HFFc6 (cell line): ENCODE measurements at regions not wholly inside any gene's neighbourhood (a gene's known extent, or its start where the extent isn't known, plus 50 kb on each side); places are given as distances from the start of the nearest gene placed in this dataset.
A peak's percentile ranks its signal among the peaks of the same experiment; 100 is the strongest.

Experiments
- DNase-seq: peaks from one replicate; pipeline ENCODE4 v3.0.0-alpha.2; 2018
- H3K27ac Mint-ChIP-seq: 2 replicates; pipeline ENCODE4 v1.8.0; 2020; ENCODE audit warnings: mild to moderate bottlenecking, mixed read lengths
- H3K27me3 Mint-ChIP-seq: 2 replicates; pipeline ENCODE4 v1.8.0; 2021; ENCODE audit warnings: mild to moderate bottlenecking, moderate library complexity, mixed read lengths; ENCODE audit not compliant: insufficient read depth
- H3K36me3 Mint-ChIP-seq: 2 replicates; pipeline ENCODE4 v1.8.0; 2021; ENCODE audit warnings: low read depth, mixed read lengths
- H3K4me1 Mint-ChIP-seq: 2 replicates; pipeline ENCODE4 v1.8.0; 2020; ENCODE audit warnings: low read depth, mixed read lengths
- H3K4me3 Mint-ChIP-seq: 2 replicates; pipeline ENCODE4 v1.8.0; 2020; ENCODE audit warnings: mild to moderate bottlenecking, moderate library complexity, mixed read lengths
- H3K9me3 Mint-ChIP-seq: 2 replicates; pipeline ENCODE4 v1.8.0; 2020; ENCODE audit warnings: mild to moderate bottlenecking, mixed read lengths
- CTCF ChIP-seq: fragments of 200-600 bp; sonication (generic); IDR thresholded peaks from 2 replicates; pipeline ENCODE4 v1.5.0; 2021; ENCODE audit warnings: antibody characterized with exemption, mild to moderate bottlenecking

GRCh38 chr5:135183464-135183863, 149.4 kb upstream of the PITX1 start:
- DNase-seq = no peak
- Mint-ChIP-seq H3K27ac (no peak overlapping the region), H3K9me3 (no peaks in the 10 kb centered on the region), H3K4me1 (no peaks in the 10 kb centered on the region), H3K4me3 (no peak overlapping the region), H3K27me3 (peaks cover 4% of the 10 kb centered on the region), H3K36me3 (no peaks in the 10 kb centered on the region)
- TF ChIP-seq CTCF = no peak

GRCh38 chr5:135182675-135183074, 148.6 kb upstream of the PITX1 start:
- Mint-ChIP-seq H3K27ac (no peak overlapping the region), H3K4me3 (no peak overlapping the region), H3K36me3 (no peaks in the 10 kb centered on the region), H3K27me3 (peaks cover 4% of the 10 kb centered on the region), H3K9me3 (no peaks in the 10 kb centered on the region), H3K4me1 (no peaks in the 10 kb centered on the region)
- DNase-seq = no peak
- TF ChIP-seq CTCF = no peak

GRCh38 chr5:135181653-135182052, 147.6 kb upstream of the PITX1 start:
- TF ChIP-seq CTCF = peak; percentile 36; the same call in 1 of the 2 replicates
- DNase-seq = no peak
- H3K27ac Mint-ChIP-seq = no peak overlapping the region
- no peaks in the 10 kb centered on the region for H3K36me3 Mint-ChIP-seq
- H3K9me3 Mint-ChIP-seq = no peaks in the 10 kb centered on the region
- no peaks in the 10 kb centered on the region for H3K4me1 Mint-ChIP-seq
- peaks cover 7% of the 10 kb centered on the region for H3K27me3 Mint-ChIP-seq
- H3K4me3 Mint-ChIP-seq = no peak overlapping the region

- Mint-ChIP-seq H3K9me3 (no peaks in the 10 kb centered on the region), H3K27me3 (peaks cover 14% of the 10 kb centered on the region), H3K36me3 (no peaks in the 10 kb centered on the region), H3K4me3 (no peak overlapping the region), H3K4me1 (no peaks in the 10 kb centered on the region), H3K27ac (no peak overlapping the region)
- TF ChIP-seq CTCF = peak; percentile 25
- no peak for DNase-seq
Observed at GRCh38 chr5:135179308-135179980, 145.4 kb upstream of the PITX1 start.

GRCh38 chr5:135178476-135179155, 144.6 kb upstream of the PITX1 start:
- TF ChIP-seq CTCF = no peak
- H3K27me3 Mint-ChIP-seq = peaks cover 14% of the 10 kb centered on the region
- no peak for DNase-seq
- H3K9me3 Mint-ChIP-seq = no peaks in the 10 kb centered on the region
- H3K4me3 Mint-ChIP-seq = no peak overlapping the region
- no peak overlapping the region for H3K27ac Mint-ChIP-seq
- H3K36me3 Mint-ChIP-seq = no peaks in the 10 kb centered on the region
- no peaks in the 10 kb centered on the region for H3K4me1 Mint-ChIP-seq
